Jurkat, Clone E6-1 (cell line): ENCODE measurements at regions not wholly inside any gene's neighbourhood (a gene's known extent, or its start where the extent isn't known, plus 50 kb on each side); places are given as distances from the start of the nearest gene placed in this dataset.

ENCODE experiments used
- DNase-seq: peaks from one replicate; pipeline ENCODE4 v3.0.0-alpha.2; 2011; ENCODE audit warnings: low read depth, low spot score
- H3K4me3 ChIP-seq: 2 replicates; pipeline ENCODE4 v1.5.1; 2011; ENCODE audit warnings: mild to moderate bottlenecking, low read length, control low read depth, moderate library complexity

DNA sequence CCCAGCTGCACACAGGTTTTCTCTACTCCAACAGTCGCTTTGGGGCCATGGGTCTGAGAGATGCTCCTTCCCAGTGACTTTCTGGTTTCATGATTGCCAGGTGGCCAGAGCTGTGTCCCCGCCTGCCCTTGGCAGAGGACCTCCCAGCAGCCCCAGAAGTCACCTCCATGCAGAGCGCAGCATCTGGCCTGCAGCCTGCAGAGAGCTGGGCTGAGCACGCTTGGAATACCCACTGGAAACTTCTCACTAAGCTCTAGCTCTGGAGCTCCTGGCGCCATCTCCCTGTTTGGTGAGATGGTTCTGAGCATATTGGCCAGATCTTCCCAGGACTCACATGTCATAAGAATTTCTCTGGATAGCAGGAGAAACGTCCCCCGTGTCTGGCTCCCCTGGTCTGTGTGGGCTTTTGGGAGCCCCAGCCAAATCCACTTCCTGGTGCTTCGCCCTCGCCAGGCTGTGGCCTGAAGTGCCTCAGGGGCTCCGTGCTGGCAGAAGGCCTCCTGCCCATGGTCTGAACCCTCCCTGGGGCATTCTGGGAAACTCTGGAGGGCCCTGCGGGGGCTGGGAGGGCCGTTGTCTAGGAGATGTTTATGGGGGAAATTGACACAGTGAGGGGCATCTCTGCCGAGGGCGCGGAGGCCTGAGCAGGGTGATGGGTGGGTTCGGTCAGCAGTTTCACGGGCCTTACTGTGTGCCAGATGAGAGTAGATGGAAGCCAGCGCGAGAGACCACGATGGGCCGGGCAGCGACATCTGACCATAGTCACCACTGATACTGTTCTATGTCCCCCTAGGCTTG is 73.2 kb upstream of the CIBAR2 start:
- no peak overlapping the region for H3K4me3 ChIP-seq
- DNase-seq: no peak

GRCh38 chr16:85187002-85187401 is 74.7 kb upstream of the CIBAR2 start:
- DNase-seq: no peak
- H3K4me3 ChIP-seq: no peak overlapping the region

DNA sequence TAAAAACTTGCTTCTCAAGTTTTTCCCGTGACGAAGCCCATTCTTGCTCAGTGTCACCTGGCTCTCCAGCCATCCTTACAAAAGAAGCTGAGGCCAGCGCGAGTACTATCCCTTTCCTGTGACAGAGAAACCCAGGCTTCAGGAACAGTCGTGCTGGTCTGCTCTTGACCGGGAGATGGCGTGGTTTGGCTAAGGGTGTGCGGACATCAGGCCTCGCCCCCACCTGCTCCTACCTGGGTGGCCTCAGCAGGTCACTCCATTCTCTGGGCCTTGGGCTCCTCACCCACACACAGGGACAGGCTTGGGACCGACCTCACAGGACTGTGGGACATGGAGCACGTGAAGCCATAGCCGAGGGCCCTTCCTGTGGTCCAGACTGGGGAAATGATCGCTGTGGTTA is 75.2 kb upstream of the CIBAR2 start:
- no peak for DNase-seq
- no peak overlapping the region for H3K4me3 ChIP-seq

- no peak overlapping the region for H3K4me3 ChIP-seq
- no peak for DNase-seq
Observed at GRCh38 chr16:85187886-85188285, 75.6 kb upstream of the CIBAR2 start.

DNA sequence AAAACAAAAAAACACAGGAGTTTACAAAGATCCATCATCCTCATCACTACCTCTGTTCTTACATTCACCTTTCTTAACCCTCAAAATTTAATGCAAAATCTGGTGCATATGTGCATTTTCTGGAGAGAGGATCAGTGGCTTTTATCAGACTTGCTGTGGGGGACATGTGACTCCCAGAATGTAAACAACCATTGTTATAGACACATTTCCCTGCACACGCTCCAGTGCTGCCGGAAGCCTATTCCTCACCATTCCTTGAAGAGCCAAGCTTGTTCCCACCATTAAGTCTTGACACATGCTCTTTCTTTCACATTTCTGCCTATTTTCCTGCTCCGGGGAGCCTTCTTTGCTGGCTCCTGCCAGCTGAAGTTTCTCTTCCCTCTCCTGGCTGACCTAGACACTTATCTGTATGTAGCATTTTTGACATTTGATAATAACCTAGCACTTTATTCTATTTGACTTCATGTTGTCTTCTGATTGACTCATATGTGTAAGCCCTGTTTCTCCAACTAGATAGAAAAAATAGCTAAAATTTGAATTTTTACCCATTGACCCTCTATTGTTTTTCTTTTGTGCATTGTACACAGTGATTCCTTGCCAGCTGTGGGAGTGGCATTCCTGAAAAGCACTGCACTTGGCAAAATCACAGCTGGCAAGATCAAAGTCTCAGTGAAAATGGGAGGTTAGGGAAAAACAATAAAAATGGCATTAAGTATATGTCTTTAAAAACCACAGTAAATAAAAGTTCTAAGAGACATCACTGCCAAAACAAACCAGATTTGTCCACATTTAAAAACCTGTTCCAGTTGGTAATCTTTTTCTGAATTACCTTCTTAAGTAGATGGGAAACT is 76.8 kb upstream of the CIBAR2 start:
- no peak overlapping the region for H3K4me3 ChIP-seq
- no peak for DNase-seq

- no peak for DNase-seq
- no peak overlapping the region for H3K4me3 ChIP-seq
Observed at GRCh38 chr16:85190572-85190971, 78.3 kb upstream of the CIBAR2 start.

DNA sequence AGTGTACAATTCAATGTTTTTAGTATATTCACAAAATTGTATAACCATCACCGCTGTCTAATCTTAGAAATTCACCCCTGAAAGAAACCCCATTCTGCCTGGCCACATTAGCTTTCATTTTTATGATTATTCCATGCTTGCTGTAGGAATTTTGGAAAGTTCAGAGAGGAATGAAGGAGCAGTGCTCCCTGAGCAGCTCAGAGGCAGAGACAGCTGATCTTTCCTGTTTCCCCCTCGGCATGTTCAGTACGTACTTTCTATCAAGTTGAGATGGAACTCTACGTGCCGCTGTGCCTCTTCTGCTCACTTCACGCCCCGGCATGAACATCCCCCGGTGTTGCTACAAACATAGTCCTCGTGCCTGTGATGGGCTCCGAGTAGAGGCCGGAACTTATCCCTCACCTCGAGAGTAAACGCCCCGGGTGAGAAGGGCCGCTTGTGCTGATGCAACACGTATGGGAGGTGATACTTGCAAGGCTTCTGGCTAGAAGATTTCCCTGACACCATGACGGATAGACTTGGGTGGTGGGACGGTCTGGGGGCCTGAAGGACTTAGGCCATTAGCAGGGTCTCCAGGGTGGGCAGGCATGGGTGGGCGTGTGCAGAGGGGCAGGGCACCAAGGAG is 79.2 kb upstream of the CIBAR2 start:
- no peak for DNase-seq
- H3K4me3 ChIP-seq: no peak overlapping the region

- no peak overlapping the region for H3K4me3 ChIP-seq
- DNase-seq: no peak
Observed at GRCh38 chr16:85192238-85193114, 80.2 kb upstream of the CIBAR2 start.

- DNase-seq: no peak
- H3K4me3 ChIP-seq: no peak overlapping the region
Observed at GRCh38 chr16:85193115-85193493, 80.8 kb upstream of the CIBAR2 start.

GRCh38 chr16:85193876-85194275 is 81.6 kb upstream of the CIBAR2 start:
- H3K4me3 ChIP-seq: no peak overlapping the region
- DNase-seq: no peak

DNA sequence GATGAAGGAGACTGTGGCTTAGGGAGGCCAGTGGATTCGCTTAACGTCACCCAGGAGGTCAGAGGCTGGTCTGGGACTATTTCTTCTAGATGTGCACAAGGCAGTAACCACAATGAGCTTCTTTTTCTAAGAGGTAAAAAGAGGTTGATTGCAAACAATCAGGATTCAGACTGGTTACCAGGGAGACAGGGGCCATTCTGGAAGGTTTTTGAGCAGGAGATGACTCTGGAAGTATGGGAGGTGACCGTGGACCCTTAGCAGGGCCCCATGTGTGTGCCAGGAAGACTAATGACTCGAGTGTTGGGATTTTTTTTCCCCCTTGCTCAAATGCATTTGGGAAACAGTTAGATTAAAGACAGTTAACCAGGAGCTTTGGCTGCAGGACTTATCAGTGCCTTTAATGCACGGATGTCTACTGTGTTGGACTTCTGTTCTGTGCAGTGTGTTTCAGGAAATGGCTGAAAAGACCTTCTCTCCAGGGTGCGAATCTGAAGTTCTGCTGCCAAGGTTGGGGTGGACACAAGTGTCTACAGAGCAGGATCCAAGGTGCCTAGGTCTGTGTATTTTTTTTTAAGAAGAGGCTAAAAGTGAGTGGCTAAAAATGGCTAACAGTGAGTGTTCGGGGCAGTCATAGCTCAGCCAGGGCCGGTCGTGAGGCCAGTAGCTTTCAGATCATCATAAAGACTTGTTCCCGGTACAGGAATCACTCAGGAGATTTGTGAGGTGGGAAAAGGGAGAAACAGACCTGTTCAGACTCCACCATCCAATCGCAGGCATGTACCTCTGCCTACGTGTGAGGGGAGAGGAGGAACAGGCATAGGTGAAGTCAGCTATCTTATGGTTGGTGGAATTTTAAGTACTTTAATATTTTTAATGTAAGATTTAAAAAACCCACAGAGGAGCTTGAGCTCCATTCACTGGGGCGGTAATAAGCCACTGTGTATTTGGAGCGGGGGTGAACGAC is 82.3 kb upstream of the CIBAR2 start:
- DNase-seq: no peak
- H3K4me3 ChIP-seq: no peak overlapping the region

DNA sequence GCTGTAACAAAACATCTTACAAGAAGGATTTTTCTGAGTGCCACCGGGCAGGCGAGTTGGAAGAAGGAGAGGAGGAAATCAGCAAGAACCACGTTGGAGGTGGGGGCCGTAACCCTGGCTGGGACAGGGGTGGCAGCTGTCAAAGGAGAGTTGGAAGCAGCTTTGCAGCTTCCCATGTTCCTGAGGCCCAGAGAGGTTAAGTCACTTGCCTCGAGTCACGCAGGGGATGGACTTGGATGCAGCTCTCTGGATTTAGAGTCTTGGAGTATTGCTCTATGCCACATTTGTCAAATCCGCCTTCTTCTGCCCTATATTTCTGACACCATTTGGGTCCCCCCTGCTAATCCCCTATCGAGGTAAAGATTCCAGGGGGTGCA is 83.0 kb upstream of the CIBAR2 start:
- DNase-seq: no peak
- no peak overlapping the region for H3K4me3 ChIP-seq

DNA sequence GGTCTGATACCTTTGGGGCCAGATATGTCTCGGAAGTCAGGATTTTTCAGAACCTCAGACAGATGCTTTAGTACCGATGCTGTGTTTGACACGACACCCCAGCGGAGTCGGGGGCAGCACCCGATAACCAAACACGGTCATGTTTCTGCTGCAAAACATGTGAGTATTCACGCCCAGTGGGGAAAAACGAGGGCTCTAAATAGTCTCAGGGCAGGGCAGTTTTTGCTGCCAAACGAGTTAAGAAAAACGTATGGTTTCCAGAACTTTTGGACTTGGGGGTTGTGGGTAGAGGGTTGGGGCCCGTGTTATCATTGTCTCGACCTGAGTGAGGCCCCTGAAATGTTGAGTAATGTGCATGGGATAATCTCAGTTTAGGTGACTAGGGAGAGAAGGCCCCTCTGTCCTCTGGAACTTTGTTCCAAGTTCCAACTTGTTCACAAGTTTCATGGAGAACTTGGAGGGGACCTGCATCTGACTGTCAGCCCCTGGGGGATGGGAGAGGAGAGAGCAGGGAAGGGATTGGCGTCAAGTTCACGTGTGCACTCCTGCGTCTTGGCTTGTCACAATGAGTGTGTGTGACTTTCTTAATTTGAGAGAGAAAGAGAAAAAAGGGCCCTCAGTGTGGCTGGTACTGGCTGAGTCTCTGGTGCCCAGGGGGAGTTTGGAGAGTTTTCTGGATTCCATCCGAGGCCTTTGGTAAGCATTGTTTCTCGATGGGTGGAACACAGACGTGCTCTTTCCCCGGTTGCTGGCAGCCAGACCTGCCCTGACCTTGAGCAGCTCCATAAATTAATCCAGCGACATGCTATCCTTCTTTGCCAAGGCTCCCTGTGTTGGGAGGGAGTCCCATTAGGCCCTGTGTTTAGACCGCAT is 83.9 kb upstream of the CIBAR2 start:
- DNase-seq: no peak

DNA sequence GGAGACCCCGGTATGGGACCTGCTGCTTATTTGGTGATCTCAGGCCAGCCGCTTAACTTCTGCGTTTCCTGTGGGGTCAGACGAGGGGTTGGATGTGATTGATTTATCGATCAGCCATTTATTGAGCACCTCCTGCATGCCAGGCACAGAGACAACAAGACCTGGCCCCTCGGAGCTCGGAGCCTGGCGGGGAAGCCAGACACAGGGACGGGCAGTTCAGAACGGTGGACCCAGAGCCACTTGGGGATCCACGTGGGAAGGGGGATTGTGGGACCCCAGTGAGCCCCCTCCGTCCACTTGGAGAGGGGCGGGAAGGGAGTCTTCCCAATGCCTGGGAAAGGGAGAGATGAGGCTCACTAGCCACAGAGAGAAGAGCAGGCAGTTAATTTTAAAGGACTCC is 84.7 kb upstream of the CIBAR2 start:
- no peak overlapping the region for H3K4me3 ChIP-seq
- no peak for DNase-seq

More for the DNA sequence above, 83.9 kb upstream of the CIBAR2 start:
- no peak overlapping the region for H3K4me3 ChIP-seq

DNA sequence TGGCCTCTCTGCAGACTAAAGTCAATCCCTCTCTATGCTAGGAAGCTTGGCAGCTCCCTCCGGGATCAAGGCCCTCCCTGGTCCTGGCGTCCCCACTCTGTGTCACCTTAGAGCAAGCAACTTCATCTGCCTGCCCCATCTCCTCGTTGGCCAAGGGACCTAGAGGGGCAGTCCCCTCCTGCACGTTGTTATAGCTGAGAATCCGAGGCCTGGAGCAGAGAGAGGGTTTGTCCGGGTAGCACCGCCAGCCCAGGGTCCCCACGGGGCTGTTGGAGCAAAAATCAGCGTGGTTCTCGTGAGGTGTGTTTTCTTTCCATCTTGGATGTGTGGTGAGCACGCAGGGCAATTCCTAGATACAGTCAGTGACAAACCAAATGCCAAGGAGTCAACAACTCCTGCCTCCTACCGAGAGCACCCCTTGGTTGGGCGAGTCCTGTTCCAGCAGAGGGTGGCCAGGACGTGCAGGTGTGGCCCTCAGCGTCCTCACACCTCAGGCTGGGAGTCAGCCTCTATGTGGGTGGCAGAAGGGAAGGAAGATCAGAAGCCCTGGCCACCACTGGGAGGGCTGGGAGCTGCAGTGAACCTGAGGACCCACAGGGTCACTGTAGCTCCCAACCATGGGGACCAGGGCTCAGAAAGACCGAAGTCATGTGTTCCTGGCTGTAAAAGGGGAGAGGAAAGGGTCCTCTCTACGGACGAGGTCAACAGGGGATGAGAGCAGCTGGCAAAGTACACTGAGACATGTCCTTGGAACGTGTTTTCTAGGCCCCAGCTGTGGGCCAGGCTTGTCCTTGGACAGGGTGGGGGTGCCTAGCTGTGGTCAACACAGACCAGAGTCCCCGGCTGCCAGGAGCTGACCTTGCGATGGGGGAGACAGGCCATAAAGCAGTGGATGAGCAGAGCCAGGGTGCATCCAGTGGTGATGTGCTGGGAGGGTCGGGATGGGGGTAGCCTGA is 85.6 kb upstream of the CIBAR2 start:
- no peak overlapping the region for H3K4me3 ChIP-seq
- DNase-seq: no peak

DNA sequence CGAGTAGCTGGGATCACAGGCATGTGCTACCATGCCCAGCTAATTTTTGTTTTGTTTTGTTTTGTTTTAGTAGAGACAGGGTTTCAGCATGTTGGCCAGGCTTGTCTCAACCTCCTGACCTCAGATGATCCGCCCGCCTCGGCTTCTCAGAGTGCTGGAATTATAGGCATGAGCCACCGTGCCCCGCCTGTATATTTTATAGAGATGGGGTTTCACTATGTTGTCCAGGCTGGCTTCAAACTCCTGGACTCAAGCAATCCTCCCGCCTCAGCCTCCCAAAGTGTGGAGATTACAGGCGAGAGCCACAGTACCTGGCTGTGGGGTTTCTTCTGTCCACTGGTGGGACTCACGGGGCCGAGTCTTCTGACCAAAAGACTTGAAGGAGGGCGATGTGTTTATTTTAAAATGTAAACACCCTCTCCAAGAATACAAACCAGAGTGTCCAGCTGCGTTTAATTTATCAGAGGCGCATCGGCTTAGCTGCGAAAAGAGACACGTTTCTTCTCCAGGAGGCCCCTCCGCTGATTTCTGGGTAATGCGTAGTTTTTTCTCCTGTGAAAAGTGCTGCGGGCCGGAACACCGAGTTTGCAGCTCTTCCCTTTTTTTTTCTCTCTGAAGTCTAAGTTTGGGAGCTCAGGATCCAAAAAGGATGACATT is 86.9 kb upstream of the CIBAR2 start:
- H3K4me3 ChIP-seq: no peak overlapping the region
- no peak for DNase-seq
